GM12864 (cell line): ENCODE measurements at regions not wholly inside any gene's neighbourhood (a gene's known extent, or its start where the extent isn't known, plus 50 kb on each side); places are given as distances from the start of the nearest gene placed in this dataset.

Experiments
- DNase-seq: peaks from one replicate; pipeline ENCODE4 v3.0.0-alpha.2; 2011; ENCODE audit warnings: low read depth
- H3K4me3 ChIP-seq: 2 replicates; pipeline ENCODE4 v1.5.1; 2011; ENCODE audit warnings: mild to moderate bottlenecking, low read depth, low read length, control low read depth
- TF ChIP-seq, protein P1 (sequence below): IDR thresholded peaks from 2 replicates; pipeline ENCODE4 v1.5.1; 2011; ENCODE audit warnings: low read depth, mild to moderate bottlenecking, moderate library complexity, low read length, control low read depth, inconsistent platforms; ENCODE audit errors: missing control alignments

GRCh38 chr18:38872342-38872741 is 1306.7 kb upstream of the CELF4 start:
- no peak overlapping the region for H3K4me3 ChIP-seq
- TF ChIP-seq, protein P1, sequence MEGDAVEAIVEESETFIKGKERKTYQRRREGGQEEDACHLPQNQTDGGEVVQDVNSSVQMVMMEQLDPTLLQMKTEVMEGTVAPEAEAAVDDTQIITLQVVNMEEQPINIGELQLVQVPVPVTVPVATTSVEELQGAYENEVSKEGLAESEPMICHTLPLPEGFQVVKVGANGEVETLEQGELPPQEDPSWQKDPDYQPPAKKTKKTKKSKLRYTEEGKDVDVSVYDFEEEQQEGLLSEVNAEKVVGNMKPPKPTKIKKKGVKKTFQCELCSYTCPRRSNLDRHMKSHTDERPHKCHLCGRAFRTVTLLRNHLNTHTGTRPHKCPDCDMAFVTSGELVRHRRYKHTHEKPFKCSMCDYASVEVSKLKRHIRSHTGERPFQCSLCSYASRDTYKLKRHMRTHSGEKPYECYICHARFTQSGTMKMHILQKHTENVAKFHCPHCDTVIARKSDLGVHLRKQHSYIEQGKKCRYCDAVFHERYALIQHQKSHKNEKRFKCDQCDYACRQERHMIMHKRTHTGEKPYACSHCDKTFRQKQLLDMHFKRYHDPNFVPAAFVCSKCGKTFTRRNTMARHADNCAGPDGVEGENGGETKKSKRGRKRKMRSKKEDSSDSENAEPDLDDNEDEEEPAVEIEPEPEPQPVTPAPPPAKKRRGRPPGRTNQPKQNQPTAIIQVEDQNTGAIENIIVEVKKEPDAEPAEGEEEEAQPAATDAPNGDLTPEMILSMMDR = no peak
- no peak for DNase-seq

- no peak for DNase-seq
- TF ChIP-seq, protein P1 = no peak
- H3K4me3 ChIP-seq = no peak overlapping the region
These were observed 1303.2 kb upstream of the CELF4 start for GRCh38 chr18:38868757-38869156.

GRCh38 chr18:38867680-38868079 is 1302.1 kb upstream of the CELF4 start:
- no peak for DNase-seq
- TF ChIP-seq, protein P1 = no peak
- no peak overlapping the region for H3K4me3 ChIP-seq

DNA sequence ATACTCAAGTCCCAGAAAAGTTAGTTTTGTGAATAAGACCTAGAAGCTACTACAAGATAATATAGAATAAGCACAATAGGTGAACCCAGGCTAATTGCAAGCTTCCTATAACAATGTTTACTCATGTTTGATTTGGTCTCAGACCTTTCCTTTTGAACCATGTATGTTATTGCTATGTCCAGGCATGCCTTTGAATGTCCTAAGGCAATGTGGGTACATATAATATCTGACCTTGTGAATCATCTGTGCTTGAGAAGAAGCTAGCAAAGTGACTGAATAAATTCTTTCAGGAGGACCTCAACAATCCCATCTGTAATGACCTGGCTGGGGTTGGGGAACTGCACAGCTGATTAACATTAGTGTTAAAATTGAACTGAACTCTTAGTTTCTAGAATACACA is 1285.9 kb upstream of the CELF4 start:
- no peak overlapping the region for H3K4me3 ChIP-seq
- DNase-seq = no peak
- TF ChIP-seq, protein P1 = no peak

DNA sequence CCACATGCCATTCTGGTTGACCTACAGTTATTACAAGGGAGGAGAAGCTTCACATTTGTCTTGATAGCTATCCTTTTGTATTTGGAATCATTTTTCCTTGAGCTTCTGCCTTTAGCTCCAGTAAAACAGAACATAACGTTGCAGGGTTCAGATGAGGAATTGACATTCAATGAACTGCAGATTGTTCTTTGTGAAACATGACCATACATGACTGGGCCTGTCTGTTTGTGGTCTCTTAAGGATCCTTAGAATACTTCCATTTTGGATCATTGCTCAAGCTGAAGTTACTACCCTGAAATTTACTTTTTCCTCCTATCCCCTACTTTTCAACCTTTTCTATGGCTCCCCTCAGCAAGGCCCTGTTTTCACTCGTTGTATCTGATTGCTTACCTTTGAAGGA is 1281.7 kb upstream of the CELF4 start:
- TF ChIP-seq, protein P1 = no peak
- DNase-seq = no peak

DNA sequence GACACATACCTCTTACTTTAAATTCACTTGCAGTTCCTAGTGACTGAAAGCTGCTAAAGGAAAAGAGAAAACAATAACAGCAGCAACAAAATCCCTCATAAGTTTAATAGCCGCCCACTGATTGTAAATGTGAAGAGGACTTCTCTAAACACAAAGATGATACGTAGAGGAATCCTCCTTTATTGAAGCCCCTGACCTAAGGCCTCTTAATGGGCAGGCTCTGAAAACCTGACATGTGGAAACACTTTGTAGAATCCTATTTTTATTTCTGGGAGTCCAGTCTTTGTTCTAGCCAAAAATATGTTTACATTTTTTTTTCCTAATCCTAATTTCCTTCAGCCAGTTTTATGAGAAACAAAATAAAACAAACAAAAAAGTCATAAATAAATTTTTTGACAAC is 1277.7 kb upstream of the CELF4 start:
- TF ChIP-seq, protein P1 = no peak
- no peak for DNase-seq
- H3K4me3 ChIP-seq = no peak overlapping the region

More for the DNA sequence above, 1281.7 kb upstream of the CELF4 start:
- no peak overlapping the region for H3K4me3 ChIP-seq

GRCh38 chr18:38826247-38826646 is 1260.6 kb upstream of the CELF4 start:
- H3K4me3 ChIP-seq = no peak overlapping the region
- no peak for DNase-seq
- TF ChIP-seq, protein P1 = no peak
